GM19455 (cell line): ENCODE measurements at regions not wholly inside any gene's neighbourhood (a gene's known extent, or its start where the extent isn't known, plus 50 kb on each side); places are given as distances from the start of the nearest gene placed in this dataset.
A peak's percentile ranks its signal among the peaks of the same experiment; 100 is the strongest.

Experiments
- ATAC-seq: cut with Tn5 transposase; IDR thresholded peaks from one replicate; pipeline ENCODE4 v1.9.1; 2021; ENCODE audit not compliant: unreplicated experiment

DNA sequence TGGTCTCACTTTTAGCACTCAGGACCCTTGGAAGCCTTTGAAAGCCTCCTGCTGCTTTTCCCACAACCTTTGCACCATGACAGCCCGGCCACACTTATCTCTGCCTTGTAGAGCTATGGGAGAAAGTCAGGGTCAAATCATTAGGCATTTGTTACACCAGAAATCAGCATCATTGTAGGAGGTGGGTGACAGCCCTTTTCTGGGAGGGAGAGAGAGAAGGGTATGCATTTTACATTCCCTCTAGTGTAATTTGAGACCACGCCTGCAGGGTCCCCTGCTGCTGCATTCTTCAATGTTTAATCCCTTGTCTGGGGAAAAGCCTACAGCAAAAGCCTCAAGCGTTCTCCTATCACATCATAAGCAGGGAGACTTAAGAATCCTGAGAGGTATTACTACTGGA is 766.8 kb upstream of the FAM98A start:
- no peak for ATAC-seq

GRCh38 chr2:34365512-34365911 is 766.4 kb upstream of the FAM98A start:
- no peak for ATAC-seq

DNA sequence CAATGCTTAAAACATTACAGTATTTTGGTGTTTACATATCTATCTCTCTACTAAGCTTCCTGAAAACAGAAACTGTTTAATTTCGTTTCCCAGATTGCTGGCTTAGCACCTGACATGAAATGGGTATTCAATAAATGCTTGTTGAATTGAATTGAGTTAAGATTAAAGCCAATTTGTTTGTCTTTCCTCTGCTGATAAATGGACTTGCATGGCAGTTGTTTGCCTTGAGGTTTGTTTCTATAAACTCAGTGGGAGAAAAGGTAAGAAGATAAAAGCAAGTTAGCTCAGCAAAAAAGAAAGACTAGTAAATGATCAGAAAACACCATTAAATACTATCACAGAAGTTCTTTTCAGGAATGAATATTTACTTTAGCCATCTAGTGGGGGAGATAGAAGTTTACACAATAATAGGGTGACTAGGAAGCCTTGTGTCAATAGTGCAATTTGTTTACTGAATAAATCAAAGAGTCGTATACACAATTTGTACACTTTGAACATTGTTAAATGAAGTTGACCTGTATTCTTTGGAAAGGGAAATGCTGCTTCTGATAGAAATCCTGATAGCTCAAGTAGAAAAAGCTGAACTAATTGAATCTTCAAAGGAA is 754.5 kb upstream of the FAM98A start:
- no peak for ATAC-seq

DNA sequence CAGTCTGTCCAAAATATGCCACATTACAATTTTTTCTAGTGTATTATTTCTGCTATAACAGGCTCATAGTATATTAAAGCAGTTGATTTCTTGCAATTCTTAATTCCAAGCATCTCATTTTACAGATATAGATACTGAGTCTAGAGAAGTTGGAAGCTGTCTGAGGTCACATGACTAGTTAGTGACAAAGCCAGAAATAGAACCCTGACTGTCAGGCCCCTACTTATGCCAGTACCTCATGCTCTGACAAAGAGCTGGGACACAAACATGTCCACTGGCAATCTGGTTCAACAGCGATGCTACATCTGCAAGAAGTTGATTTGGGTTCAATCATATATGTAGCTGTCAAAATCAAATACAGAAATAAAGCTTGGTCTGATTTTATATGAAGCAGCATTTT is 750.4 kb upstream of the FAM98A start:
- ATAC-seq = no peak

DNA sequence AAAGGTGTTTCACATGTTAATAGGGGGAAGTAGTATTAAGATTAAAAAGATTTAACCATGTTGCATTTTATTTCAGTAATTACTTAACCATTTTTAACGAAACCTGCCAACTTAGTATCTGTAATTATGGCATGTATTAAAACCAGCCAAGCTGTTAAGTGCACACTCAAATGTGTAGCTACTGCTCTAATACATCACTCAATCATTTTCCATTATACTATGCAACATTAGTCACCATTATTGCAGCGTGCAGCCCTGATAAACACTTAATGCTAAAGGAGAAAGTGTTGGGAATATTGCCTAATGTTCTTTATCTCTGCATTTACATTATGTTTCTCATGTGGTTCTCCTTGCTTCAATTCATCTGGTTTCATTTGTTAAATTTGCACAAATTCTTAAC is 745.9 kb upstream of the FAM98A start:
- no peak for ATAC-seq

- ATAC-seq = no peak
These were observed 741.2 kb upstream of the FAM98A start for GRCh38 chr2:34340307-34340706.

GRCh38 chr2:34337735-34338134 is 738.6 kb upstream of the FAM98A start:
- no peak for ATAC-seq

GRCh38 chr2:34332813-34333212 is 733.7 kb upstream of the FAM98A start:
- ATAC-seq = no peak

GRCh38 chr2:34320056-34320455 is 721.0 kb upstream of the FAM98A start:
- ATAC-seq = no peak

- ATAC-seq = no peak
These were observed 718.7 kb upstream of the FAM98A start for GRCh38 chr2:34317797-34318196.

GRCh38 chr2:34316788-34317187 is 717.7 kb upstream of the FAM98A start:
- no peak for ATAC-seq

DNA sequence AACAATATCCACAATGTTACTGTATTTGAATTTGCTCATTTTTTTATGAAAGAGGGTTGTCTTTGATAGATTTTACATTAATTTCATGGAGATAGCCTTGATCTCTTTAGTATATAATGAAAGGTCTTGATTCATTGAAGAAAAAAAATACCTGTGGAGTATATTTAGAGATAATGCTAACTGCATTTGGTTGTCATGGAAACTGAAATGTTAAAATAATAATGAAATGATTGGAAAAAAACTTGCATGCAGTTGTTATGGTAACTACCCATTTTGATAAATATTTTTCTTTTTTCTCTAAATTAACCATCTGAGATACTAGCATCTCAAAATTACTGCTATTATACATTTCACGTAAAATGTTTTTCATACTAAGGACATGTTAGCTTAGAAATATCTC is 712.7 kb upstream of the FAM98A start:
- ATAC-seq = no peak

DNA sequence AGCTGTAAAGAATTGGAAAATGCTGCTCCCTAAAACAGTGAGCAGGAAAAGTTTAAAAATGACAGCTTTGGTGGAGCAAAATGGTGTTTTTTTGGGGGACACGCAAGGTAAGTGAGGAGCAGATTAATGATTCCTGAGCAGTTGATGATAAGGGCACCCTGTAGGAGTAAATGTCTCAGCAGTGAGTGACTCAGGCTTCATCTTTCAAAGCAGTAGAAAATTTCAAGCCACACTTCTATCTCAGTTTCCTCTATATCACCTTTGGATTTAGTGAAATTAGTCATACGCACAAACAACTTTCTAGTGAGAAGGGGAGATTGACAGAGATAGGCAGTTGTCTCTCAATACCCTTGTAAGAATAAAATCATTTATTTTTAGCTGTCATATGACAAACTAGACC is 709.0 kb upstream of the FAM98A start:
- no peak for ATAC-seq

GRCh38 chr2:34307636-34308035 is 708.5 kb upstream of the FAM98A start:
- ATAC-seq = no peak

GRCh38 chr2:34306745-34307144 is 707.6 kb upstream of the FAM98A start:
- no peak for ATAC-seq

DNA sequence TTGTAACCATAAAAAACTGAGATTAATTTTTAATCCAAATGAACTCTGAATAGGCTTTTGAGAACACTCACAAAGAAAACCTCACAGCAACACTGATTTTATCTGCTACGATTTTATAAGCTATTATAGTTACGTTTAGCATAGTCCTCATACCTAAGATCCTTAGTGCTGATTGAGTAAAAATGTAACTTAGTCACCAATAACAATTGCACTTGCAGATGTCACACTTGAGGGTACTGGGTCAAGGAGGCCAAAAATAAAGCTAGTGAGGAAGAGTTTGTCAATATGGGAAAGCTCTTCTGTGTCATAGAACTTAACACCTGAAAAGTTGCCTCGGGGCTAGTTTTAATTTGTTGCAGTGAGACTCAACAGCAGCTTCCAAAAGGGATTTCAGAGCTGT is 706.5 kb upstream of the FAM98A start:
- ATAC-seq = no peak

DNA sequence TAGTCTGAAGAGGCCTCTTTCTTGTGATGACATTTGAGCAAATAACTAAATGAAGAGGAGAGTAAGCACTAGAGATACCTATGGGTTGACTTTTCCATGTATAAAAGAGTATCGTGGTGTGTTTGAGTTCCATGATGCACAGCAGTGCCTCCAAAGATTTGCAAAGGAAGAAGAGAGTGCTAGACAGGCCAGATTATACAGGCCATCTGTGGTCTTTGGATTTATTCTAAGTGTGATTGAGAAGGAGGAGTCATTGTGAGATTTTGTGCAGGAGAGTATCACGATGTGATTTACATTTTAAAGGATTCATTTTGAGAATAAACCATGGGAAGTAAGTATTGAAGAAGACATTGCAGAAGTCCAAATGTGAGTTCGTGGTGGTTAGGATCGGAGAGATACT is 695.9 kb upstream of the FAM98A start:
- ATAC-seq = no peak

- ATAC-seq = peak; percentile 69
These were observed 692.0 kb upstream of the FAM98A start for GRCh38 chr2:34291076-34291475.

GRCh38 chr2:34288016-34288415 is 688.9 kb upstream of the FAM98A start:
- ATAC-seq = no peak

DNA sequence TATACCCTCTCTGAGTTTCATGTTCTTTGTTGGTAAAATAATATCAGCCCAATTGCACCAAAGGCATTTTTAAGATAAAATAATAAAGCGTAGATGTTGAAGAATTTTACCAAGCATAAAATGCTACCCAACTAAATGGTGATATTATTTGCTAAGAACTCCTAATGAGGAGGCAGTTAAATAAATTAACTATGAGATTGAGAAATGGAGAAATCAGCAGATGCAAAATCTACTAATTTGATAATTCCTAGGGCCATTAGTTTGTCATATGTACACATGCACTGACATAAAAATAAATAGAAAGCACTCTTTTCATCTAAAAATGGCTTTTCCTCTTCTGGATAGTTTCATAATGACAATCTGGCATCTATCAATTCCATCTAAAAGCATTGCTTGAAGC is 681.5 kb upstream of the FAM98A start:
- ATAC-seq = no peak

DNA sequence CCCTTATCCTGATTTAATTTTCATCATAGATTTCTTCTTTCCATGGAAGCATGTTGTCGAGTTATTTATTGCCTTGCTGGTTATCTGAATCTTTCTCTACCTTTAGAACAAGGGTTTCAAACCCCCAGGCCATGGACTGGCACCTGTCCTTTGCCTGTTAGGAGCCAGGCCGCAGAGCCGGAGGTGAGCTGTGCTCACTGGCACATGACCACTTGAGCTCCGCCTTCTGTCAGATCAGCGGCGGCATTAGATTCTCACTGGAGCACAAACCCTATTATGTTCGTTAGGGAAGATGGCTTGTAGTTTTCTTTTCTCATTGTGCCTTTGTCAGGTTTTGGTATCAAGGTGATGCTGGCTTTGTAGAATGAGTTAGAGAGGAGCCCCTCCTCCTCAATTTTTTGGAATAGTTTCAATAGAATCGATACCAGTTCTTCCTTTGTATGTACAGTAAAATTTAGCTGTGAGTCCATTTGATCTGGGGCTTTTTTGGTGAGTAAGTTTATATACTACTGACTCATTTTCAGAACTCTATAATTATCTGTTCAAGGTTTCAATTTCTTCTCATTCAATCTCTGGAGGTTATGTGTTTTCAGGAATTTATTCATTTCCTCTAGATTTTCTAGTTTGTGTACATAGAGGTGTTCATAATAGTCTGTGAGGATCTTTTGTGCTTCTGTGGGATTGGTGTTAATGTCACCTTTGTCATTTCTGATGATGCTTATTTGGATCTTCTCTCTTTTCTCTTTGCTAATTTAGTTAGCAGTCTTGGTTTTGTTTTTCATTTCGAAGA is 668.0 kb upstream of the FAM98A start:
- peak; percentile 86 for ATAC-seq

GRCh38 chr2:34261701-34262100 is 662.6 kb upstream of the FAM98A start:
- ATAC-seq = no peak
